ENCODE measurements at regions not wholly inside any gene's neighbourhood (a gene's known extent, or its start where the extent isn't known, plus 50 kb on each side); places are given as distances from the start of the nearest gene placed in this dataset.

DNA sequence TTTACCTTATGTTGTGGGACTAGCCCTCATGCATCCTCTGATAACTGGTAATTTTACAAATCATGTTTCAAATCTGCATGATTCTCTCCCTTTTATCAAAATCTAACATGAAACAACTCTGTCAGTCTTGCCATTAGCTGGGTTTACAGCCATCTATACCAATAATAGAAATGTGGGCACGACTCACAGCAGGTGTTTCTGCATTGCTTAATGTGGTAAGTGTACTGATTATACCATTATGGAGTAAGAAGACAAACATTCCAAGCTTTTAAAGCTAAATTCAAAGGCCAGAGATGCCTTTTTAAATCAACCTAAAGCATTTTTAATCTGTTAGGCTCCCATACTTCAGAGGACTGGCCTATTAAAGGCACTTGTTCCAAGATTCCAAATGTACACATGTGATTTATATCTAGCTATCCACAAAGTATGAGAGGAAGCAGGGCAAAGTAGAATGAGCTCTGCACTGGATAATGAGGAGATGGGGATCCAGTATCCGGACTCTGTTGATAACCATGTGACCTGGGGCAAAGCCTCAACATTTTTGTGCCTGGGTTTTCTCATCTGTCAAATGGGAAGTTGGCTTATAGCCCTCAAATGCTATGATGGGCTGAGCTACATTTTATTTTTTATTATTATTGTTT is 52.3 kb upstream of the FUT8 start:
- no peak for TF ChIP-seq POLR2A (IDR thresholded peaks at IDR 0.05; ENCODE audit: low read depth, low read length)
- TF ChIP-seq POLR2AphosphoS5 (IDR thresholded peaks at IDR 0.05; ENCODE audit: low read depth, low read length) = no peak
